B cell (primary cell): ENCODE measurements at regions not wholly inside any gene's neighbourhood (a gene's known extent, or its start where the extent isn't known, plus 50 kb on each side); places are given as distances from the start of the nearest gene placed in this dataset.

Experiments used
- EZH2 ChIP-seq: IDR thresholded peaks from 2 replicates; pipeline ENCODE4 v1.6.1; 2012; ENCODE audit warnings: borderline replicate concordance, low read depth, mild to moderate bottlenecking, moderate library complexity, low read length; ENCODE audit not compliant: insufficient read depth, poor library complexity, severe bottlenecking
- TF ChIP-seq, protein P1 (sequence below): fragments of 200-600 bp; IDR thresholded peaks from one replicate; pipeline ENCODE4 v1.8.0; 2022; ENCODE audit warnings: antibody characterized with exemption, mild to moderate bottlenecking

GRCh38 chr12:124454352-124454725, 113.1 kb downstream of the NCOR2 start:
- no peak for TF ChIP-seq EZH2
- TF ChIP-seq, protein P1, sequence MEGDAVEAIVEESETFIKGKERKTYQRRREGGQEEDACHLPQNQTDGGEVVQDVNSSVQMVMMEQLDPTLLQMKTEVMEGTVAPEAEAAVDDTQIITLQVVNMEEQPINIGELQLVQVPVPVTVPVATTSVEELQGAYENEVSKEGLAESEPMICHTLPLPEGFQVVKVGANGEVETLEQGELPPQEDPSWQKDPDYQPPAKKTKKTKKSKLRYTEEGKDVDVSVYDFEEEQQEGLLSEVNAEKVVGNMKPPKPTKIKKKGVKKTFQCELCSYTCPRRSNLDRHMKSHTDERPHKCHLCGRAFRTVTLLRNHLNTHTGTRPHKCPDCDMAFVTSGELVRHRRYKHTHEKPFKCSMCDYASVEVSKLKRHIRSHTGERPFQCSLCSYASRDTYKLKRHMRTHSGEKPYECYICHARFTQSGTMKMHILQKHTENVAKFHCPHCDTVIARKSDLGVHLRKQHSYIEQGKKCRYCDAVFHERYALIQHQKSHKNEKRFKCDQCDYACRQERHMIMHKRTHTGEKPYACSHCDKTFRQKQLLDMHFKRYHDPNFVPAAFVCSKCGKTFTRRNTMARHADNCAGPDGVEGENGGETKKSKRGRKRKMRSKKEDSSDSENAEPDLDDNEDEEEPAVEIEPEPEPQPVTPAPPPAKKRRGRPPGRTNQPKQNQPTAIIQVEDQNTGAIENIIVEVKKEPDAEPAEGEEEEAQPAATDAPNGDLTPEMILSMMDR = no peak
